ENCODE measurements at regions not wholly inside any gene's neighbourhood (a gene's known extent, or its start where the extent isn't known, plus 50 kb on each side); places are given as distances from the start of the nearest gene placed in this dataset.

GRCh38 chr2:138275881-138276280, 225.7 kb upstream of the SPOPL start:
- TF ChIP-seq CTCF (IDR thresholded peaks at IDR 0.05) (no peak), EP300 (IDR thresholded peaks at IDR 0.05) (no peak)
